Spleen (tissue), 11 donors: ENCODE measurements at regions not wholly inside any gene's neighbourhood (a gene's known extent, or its start where the extent isn't known, plus 50 kb on each side); places are given as distances from the start of the nearest gene placed in this dataset.

Experiments used
- DNase-seq: peaks from one replicate; pipeline ENCODE4 v3.0.0-alpha.2; 2020
- H3K27ac ChIP-seq, 8 donors: fragments of 200-600 bp; sonication (generic) in 7 of 8; 1 replicate in 4 of 8; 2 replicates in 4 of 8; pipeline versions ENCODE4 v1.5.0 to v1.8.0; 2016 to 2021; ENCODE audit warnings: inconsistent platforms in 4 of 8, mild to moderate bottlenecking in 4 of 8, moderate library complexity in 1 of 8
- H3K27me3 ChIP-seq, 7 donors: fragments of 200-600 bp; sonication (generic) in 6 of 7; replicated peaks in 1 of 7; 1 replicate in 4 of 7; 2 replicates in 3 of 7; pipeline versions ENCODE4 v1.5.0 to v1.8.0; 2016 to 2021; ENCODE audit warnings: inconsistent platforms in 3 of 7, mild to moderate bottlenecking in 1 of 7
- H3K36me3 ChIP-seq, 6 donors: fragments of 200-600 bp; sonication (generic) in 5 of 6; 1 replicate in 4 of 6; 2 replicates in 2 of 6; pipeline versions ENCODE4 v1.5.0 to v1.8.0; 2016 to 2021; ENCODE audit warnings: inconsistent platforms in 2 of 6
- H3K4me1 ChIP-seq, 6 donors: fragments of 200-600 bp; sonication (generic) in 5 of 6; 1 replicate in 3 of 6; 2 replicates in 3 of 6; pipeline versions ENCODE4 v1.5.0 to v1.8.0; 2016 to 2021; ENCODE audit warnings: inconsistent platforms in 3 of 6
- H3K4me3 ChIP-seq, 8 donors: fragments of 200-600 bp; sonication (generic) in 7 of 8; 1 replicate in 4 of 8; 2 replicates in 4 of 8; pipeline versions ENCODE4 v1.5.0 to v1.8.0; 2016 to 2021; ENCODE audit warnings: inconsistent platforms in 4 of 8, mild to moderate bottlenecking in 4 of 8, moderate library complexity in 2 of 8
- H3K9me3 ChIP-seq, 8 donors: fragments of 200-600 bp; sonication (generic) in 7 of 8; 1 replicate in 4 of 8; 2 replicates in 4 of 8; pipeline versions ENCODE4 v1.5.0 to v1.8.0; 2016 to 2021; ENCODE audit warnings: inconsistent platforms in 4 of 8
- CTCF ChIP-seq, 11 experiments: fragments of 200-600 bp in 7 of 11; fragments of 450-650 bp in 4 of 11; sonication (generic) in 4 of 11; IDR thresholded peaks in 8 of 11; conservative IDR thresholded peaks in 3 of 11; 1 replicate in 7 of 11; 2 replicates in 4 of 11; pipeline versions ENCODE4 v1.4.0 to v1.8.0; 2016 to 2021; ENCODE audit warnings: antibody characterized with exemption in 11 of 11, inconsistent platforms in 4 of 11, mild to moderate bottlenecking in 1 of 11
- POLR2A ChIP-seq, 3 donors: fragments of 450-650 bp; IDR thresholded peaks; one replicate each; pipeline ENCODE4 v1.5.1; 2017; ENCODE audit warnings: antibody characterized with exemption in 3 of 3, mild to moderate bottlenecking in 1 of 3
- POLR2AphosphoS5 ChIP-seq, 3 donors: sonication (generic); formaldehyde crosslinking; IDR thresholded peaks; one replicate each; pipeline ENCODE4 v1.5.1; 2017; ENCODE audit warnings: antibody characterized with exemption in 3 of 3
- WGBS, 5 donors: extraction: QIAGEN DNeasy Blood & Tissue Kit in 3 of 5; methylation state at CpG; one replicate each; pipeline versions ENCODE4 v1.1.5 to v1.1.7; 2013 to 2018; 5-methylcytosine and 5-hydroxymethylcytosine counted together
- intact Hi-C: fragments of 100-400 bp; cut with DNase I; formaldehyde crosslinking; loops from one replicate; pipeline ENCODE4 v1.15.0; 2023; ENCODE audit warnings: low total_unique reads
- donor health status: healthy with polysubstance abuse.
- donor health status: DM: no; HTN: no; CAD: no; lungs with moderate emphysema.
- donor health status: DM: no; HTN: no; CAD: no.
- donor health status: Bipolar disorder and iron deficiency.
- donor health status: healthy.
- donor health status: DM: no; HTN: no; CAD: no.
- donor health status: DM: yes; HTN: yes; CAD: no.

GRCh38 chr9:107868186-107868585 is 378.6 kb upstream of the KLF4 start:
- intact Hi-C loops: no loop called here
- Histone ChIP-seq H3K4me1 (peaks cover 13 to 69% (median 34%) of the 10 kb centered on the region in 6 donors), H3K36me3 (no peaks in the 10 kb centered on the region), H3K4me3 (peak overlapping the region in 1 of 8 donors; percentile 14), H3K27me3 (no peaks in the 10 kb centered on the region), H3K27ac (peak overlapping the region in 6 of 8 donors; percentile 55 to 84 (median 69)), H3K9me3 (no peaks in the 10 kb centered on the region)
- TF ChIP-seq POLR2A (IDR thresholded peaks at IDR 0.05) (no peak), POLR2AphosphoS5 (IDR thresholded peaks at IDR 0.05) (no peak), CTCF (IDR thresholded peaks at IDR 0.05 in 8 of 11, conservative IDR thresholded peaks at IDR 0.05 in 3 of 11) (no peak)
- no peak for DNase-seq

- intact Hi-C loops: no loop called here
- peaks cover 13 to 69% (median 36%) of the 10 kb centered on the region in 6 donors for H3K4me1 ChIP-seq
- TF ChIP-seq CTCF (IDR thresholded peaks at IDR 0.05 in 8 of 11, conservative IDR thresholded peaks at IDR 0.05 in 3 of 11) (no peak), POLR2AphosphoS5 (IDR thresholded peaks at IDR 0.05) (no peak), POLR2A (IDR thresholded peaks at IDR 0.05) (no peak)
Measured at GRCh38 chr9:107867738-107868137, 378.2 kb upstream of the KLF4 start.

GRCh38 chr9:107866711-107867311 is 377.2 kb upstream of the KLF4 start:
- no peaks in the 10 kb centered on the region for H3K27me3 ChIP-seq
- H3K4me1 ChIP-seq: peaks cover 13 to 65% (median 37%) of the 10 kb centered on the region in 6 donors
- intact Hi-C loops: no loop called here
- no peaks in the 10 kb centered on the region for H3K36me3 ChIP-seq
- TF ChIP-seq CTCF (IDR thresholded peaks at IDR 0.05 in 8 of 11, conservative IDR thresholded peaks at IDR 0.05 in 3 of 11): no peak
- no peak for TF ChIP-seq POLR2AphosphoS5 (IDR thresholded peaks at IDR 0.05)
- TF ChIP-seq POLR2A (IDR thresholded peaks at IDR 0.05): no peak
- no peak for DNase-seq
- H3K4me3 ChIP-seq: no peak overlapping the region
- no peaks in the 10 kb centered on the region for H3K9me3 ChIP-seq
- H3K27ac ChIP-seq: peak overlapping the region in 6 of 8 donors; percentile 9 to 84 (median 60)

More at GRCh38 chr9:107867738-107868137, 378.2 kb upstream of the KLF4 start:
- Histone ChIP-seq H3K27me3 (no peaks in the 10 kb centered on the region), H3K4me3 (no peak overlapping the region), H3K36me3 (no peaks in the 10 kb centered on the region), H3K9me3 (no peaks in the 10 kb centered on the region), H3K27ac (peak overlapping the region in 5 of 8 donors; percentile 44 to 84 (median 76))
- 81 to 93% (median 83%) methylated on average over 5 of the region's 5 CpGs for WGBS, 5 donors
- no peak for DNase-seq

- no peak overlapping the region for H3K4me3 ChIP-seq
- H3K9me3 ChIP-seq: peaks cover 0 to 3% (median 0%) of the 10 kb centered on the region in 8 donors
- intact Hi-C loops: no loop called here
- H3K36me3 ChIP-seq: no peaks in the 10 kb centered on the region
- WGBS, 5 donors: 33 to 65% (median 50%) methylated on average over 4 of the region's 4 CpGs
- no peak for DNase-seq
- peak overlapping the region in 4 of 8 donors; percentile 15 to 52 (median 41) for H3K27ac ChIP-seq
- TF ChIP-seq CTCF (IDR thresholded peaks at IDR 0.05 in 8 of 11, conservative IDR thresholded peaks at IDR 0.05 in 3 of 11) (no peak), POLR2A (IDR thresholded peaks at IDR 0.05) (no peak), POLR2AphosphoS5 (IDR thresholded peaks at IDR 0.05) (no peak)
- peaks cover 12 to 42% (median 24%) of the 10 kb centered on the region in 6 donors for H3K4me1 ChIP-seq
- H3K27me3 ChIP-seq: no peaks in the 10 kb centered on the region
Measured at GRCh38 chr9:107863396-107863795, 373.8 kb upstream of the KLF4 start.
